ENCODE measurements at regions not wholly inside any gene's neighbourhood (a gene's known extent, or its start where the extent isn't known, plus 50 kb on each side); places are given as distances from the start of the nearest gene placed in this dataset.
"Not testable (repeated sequence)": the region's sequence is repeated elsewhere in the genome, so short reads cannot be mapped to it uniquely, and the experiment has no call there.

- DNase-seq: no peak
Measured at GRCh38 chr6:71056656-71057055, 99.8 kb upstream of the B3GAT2 start.

- no peak for DNase-seq
Measured at GRCh38 chr6:71066153-71066552, 109.3 kb upstream of the B3GAT2 start.

- no peak for DNase-seq
Measured at GRCh38 chr6:71067816-71068215, 111.0 kb upstream of the B3GAT2 start.

GRCh38 chr6:71072508-71072907 is 115.6 kb upstream of the B3GAT2 start:
- no peak for DNase-seq

- DNase-seq: no peak
Measured at GRCh38 chr6:71077655-71078054, 120.8 kb upstream of the B3GAT2 start.

GRCh38 chr6:71079677-71080076 is 122.8 kb upstream of the B3GAT2 start:
- no peak for DNase-seq

- DNase-seq: no peak
Measured at GRCh38 chr6:71080133-71080532, 123.3 kb upstream of the B3GAT2 start.

GRCh38 chr6:71080826-71081225 is 124.0 kb upstream of the B3GAT2 start:
- no peak for DNase-seq

- DNase-seq: no peak
Measured at GRCh38 chr6:71082033-71082650, 125.3 kb upstream of the B3GAT2 start.

GRCh38 chr6:71083308-71083820 is 126.5 kb upstream of the B3GAT2 start:
- DNase-seq: no peak

GRCh38 chr6:71088166-71088565 is 131.3 kb upstream of the B3GAT2 start:
- DNase-seq: no peak

GRCh38 chr6:71090217-71090616 is 133.4 kb upstream of the B3GAT2 start:
- DNase-seq: no peak

GRCh38 chr6:71091167-71091566 is 134.3 kb upstream of the B3GAT2 start:
- no peak for DNase-seq

GRCh38 chr6:71091956-71092355 is 135.1 kb upstream of the B3GAT2 start:
- no peak for DNase-seq

GRCh38 chr6:71097264-71097663 is 140.4 kb upstream of the B3GAT2 start:
- not testable (repeated sequence) for DNase-seq

- no peak for DNase-seq
Measured at GRCh38 chr6:71099649-71100048, 142.8 kb upstream of the B3GAT2 start.

GRCh38 chr6:71103130-71103529 is 146.3 kb upstream of the B3GAT2 start:
- DNase-seq: no peak

- DNase-seq: no peak
Measured at GRCh38 chr6:71103641-71104040, 146.8 kb upstream of the B3GAT2 start.

GRCh38 chr6:71106276-71106675 is 149.4 kb upstream of the B3GAT2 start:
- DNase-seq: no peak

GRCh38 chr6:71107911-71108420 is 151.1 kb upstream of the B3GAT2 start:
- DNase-seq: peak in 2 of 3 experiments; percentile 46 to 85

- peak in 1 of 3 experiments; percentile 68 for DNase-seq
Measured at GRCh38 chr6:71114544-71114943, 157.7 kb upstream of the B3GAT2 start.

- DNase-seq: no peak
Measured at GRCh38 chr6:71114986-71115385, 158.1 kb upstream of the B3GAT2 start.

- no peak for DNase-seq
Measured at GRCh38 chr6:71119560-71119959, 162.7 kb upstream of the B3GAT2 start.

GRCh38 chr6:71123051-71123450 is 165.6 kb upstream of the OGFRL1 start:
- DNase-seq: no peak

GRCh38 chr6:71124340-71124739 is 164.3 kb upstream of the OGFRL1 start:
- peak in 1 of 3 experiments; percentile 28 for DNase-seq

Measured in NCI-H1417 (cell line).